PC-3 (cell line): ENCODE measurements at regions not wholly inside any gene's neighbourhood (a gene's known extent, or its start where the extent isn't known, plus 50 kb on each side); places are given as distances from the start of the nearest gene placed in this dataset.

Source experiments
- ATAC-seq: fragments of 200-7000 bp; cut with Tn5 transposase; 2 replicates; pipeline ENCODE4 v1.9.1; 2020; ENCODE audit warnings: mild to moderate bottlenecking, moderate library complexity
- BruUV-seq: library from RNA; stranded (reverse); fragments of 400-500 nt; replicated peaks from 2 replicates; lab custom pipeline; 2021; lab: Mats Ljungman, UMichigan
- CTCF ChIA-PET: fragments of 300-600 bp; sonication (Branson Sonifier 250); formaldehyde crosslinking; loops from one replicate; lab custom pipeline; 2022; ENCODE audit warnings: antibody characterized with exemption; lab: Charles Lee
- POLR2A ChIA-PET: fragments of 300-600 bp; sonication (Branson Sonifier 250); formaldehyde crosslinking; loops from one replicate; lab custom pipeline; 2022; ENCODE audit warnings: antibody characterized with exemption; ENCODE audit not compliant: unreplicated experiment; lab: Charles Lee
- DNase-seq: peaks from one replicate; pipeline ENCODE4 v3.0.0-alpha.2; 2015
- H2AFZ ChIP-seq: fragments of 300-600 bp; sonication (generic); 2 replicates; pipeline ENCODE4 v1.6.0; 2016; ENCODE audit warnings: antibody characterized with exemption, low read length
- H3F3A ChIP-seq: fragments of 300-600 bp; sonication (generic); one replicate; pipeline ENCODE4 v1.6.0; 2017; ENCODE audit warnings: antibody characterized with exemption, low read length, control low read depth, mild to moderate bottlenecking; ENCODE audit not compliant: unreplicated experiment
- H3K27ac ChIP-seq: fragments of 300-600 bp; sonication (generic); 2 replicates; pipeline ENCODE4 v1.5.1; 2016; ENCODE audit warnings: mild to moderate bottlenecking, low read length
- H3K27me3 ChIP-seq: fragments of 300-600 bp; sonication (generic); 2 replicates; pipeline ENCODE4 v1.6.1; 2016; ENCODE audit warnings: low read length, mixed read lengths
- H3K36me3 ChIP-seq: fragments of 300-600 bp; sonication (generic); 2 replicates; pipeline ENCODE4 v1.6.1; 2016; ENCODE audit warnings: low read depth, mixed run types, low read length, mixed read lengths
- H3K4me1 ChIP-seq: fragments of 300-600 bp; sonication (generic); 2 replicates; pipeline ENCODE4 v1.5.1; 2016; ENCODE audit warnings: low read length; ENCODE audit not compliant: insufficient read depth
- H3K4me2 ChIP-seq: fragments of 300-600 bp; sonication (generic); 2 replicates; pipeline ENCODE4 v1.6.0; 2016; ENCODE audit warnings: low read length
- H3K4me3 ChIP-seq: fragments of 300-600 bp; sonication (generic); 2 replicates; pipeline ENCODE4 v1.5.1; 2016; ENCODE audit warnings: mild to moderate bottlenecking, low read length, mixed read lengths
- H3K79me2 ChIP-seq: fragments of 300-600 bp; sonication (generic); 2 replicates; pipeline ENCODE4 v1.6.1; 2017; ENCODE audit warnings: low read length, mixed read lengths
- H3K9ac ChIP-seq: fragments of 300-600 bp; sonication (generic); 2 replicates; pipeline ENCODE4 v1.6.0; 2016; ENCODE audit warnings: mild to moderate bottlenecking, low read length
- H3K9me2 ChIP-seq: fragments of 300-600 bp; sonication (generic); replicated peaks from 2 replicates; pipeline ENCODE4 v1.6.1; 2016; ENCODE audit warnings: mixed run types, low read length, mixed read lengths
- H3K9me3 ChIP-seq: fragments of 300-600 bp; sonication (generic); 2 replicates; pipeline ENCODE4 v1.6.1; 2016; ENCODE audit warnings: low read length, mixed read lengths
- H4K20me1 ChIP-seq: fragments of 300-600 bp; sonication (generic); 2 replicates; pipeline ENCODE4 v1.6.1; 2016; ENCODE audit warnings: low read length, mixed read lengths
- EZH2 ChIP-seq: fragments of 300-600 bp; sonication (generic); IDR thresholded peaks from one replicate; pipeline ENCODE4 v1.6.1; 2017; ENCODE audit warnings: antibody characterized with exemption, mild to moderate bottlenecking, low read length; ENCODE audit not compliant: unreplicated experiment
- EZH2phosphoT487 ChIP-seq: fragments of 300-600 bp; sonication (generic); IDR thresholded peaks from 2 replicates; pipeline ENCODE4 v1.6.1; 2018; ENCODE audit warnings: mild to moderate bottlenecking, antibody characterized with exemption, low read length, borderline replicate concordance
- intact Hi-C: fragments of 100-400 bp; cut with micrococcal nuclease; formaldehyde crosslinking; loops from 2 replicates; pipeline ENCODE4 v1.9.0; 2023
- TF ChIP-seq, protein P1 (sequence below): fragments of 300-600 bp; sonication (generic); conservative IDR thresholded peaks from 2 replicates; pipeline ENCODE4 v1.5.1; 2017; ENCODE audit warnings: antibody characterized with exemption, low read depth, mild to moderate bottlenecking, low read length

DNA sequence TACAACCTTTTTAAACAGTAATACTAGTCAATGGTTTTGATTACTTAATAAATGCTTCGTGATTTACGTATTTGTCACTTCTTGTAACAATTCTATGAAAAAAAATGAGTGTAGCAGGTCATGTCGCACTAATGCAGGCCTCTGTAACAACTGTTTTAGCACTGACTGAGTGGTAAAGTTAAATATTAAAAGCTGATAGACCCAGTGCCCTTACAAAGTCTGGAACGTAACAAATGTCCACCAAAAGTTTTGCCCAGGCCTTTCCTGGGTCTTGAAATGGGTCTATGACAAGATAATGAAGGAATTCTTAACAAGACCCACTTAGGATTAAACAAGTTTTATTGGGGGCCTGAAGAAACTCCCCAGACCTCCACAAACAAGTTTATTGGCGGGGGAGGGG, 304.6 kb upstream of the DEPDC1 start:
- no peaks in the 10 kb centered on the region for H3K79me2 ChIP-seq
- H3K4me3 ChIP-seq: no peak overlapping the region
- CTCF ChIA-PET: no interaction called here
- ATAC-seq (no peak), DNase-seq (no peak)
- TF ChIP-seq, protein P1, sequence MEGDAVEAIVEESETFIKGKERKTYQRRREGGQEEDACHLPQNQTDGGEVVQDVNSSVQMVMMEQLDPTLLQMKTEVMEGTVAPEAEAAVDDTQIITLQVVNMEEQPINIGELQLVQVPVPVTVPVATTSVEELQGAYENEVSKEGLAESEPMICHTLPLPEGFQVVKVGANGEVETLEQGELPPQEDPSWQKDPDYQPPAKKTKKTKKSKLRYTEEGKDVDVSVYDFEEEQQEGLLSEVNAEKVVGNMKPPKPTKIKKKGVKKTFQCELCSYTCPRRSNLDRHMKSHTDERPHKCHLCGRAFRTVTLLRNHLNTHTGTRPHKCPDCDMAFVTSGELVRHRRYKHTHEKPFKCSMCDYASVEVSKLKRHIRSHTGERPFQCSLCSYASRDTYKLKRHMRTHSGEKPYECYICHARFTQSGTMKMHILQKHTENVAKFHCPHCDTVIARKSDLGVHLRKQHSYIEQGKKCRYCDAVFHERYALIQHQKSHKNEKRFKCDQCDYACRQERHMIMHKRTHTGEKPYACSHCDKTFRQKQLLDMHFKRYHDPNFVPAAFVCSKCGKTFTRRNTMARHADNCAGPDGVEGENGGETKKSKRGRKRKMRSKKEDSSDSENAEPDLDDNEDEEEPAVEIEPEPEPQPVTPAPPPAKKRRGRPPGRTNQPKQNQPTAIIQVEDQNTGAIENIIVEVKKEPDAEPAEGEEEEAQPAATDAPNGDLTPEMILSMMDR: no peak
- H3K27me3 ChIP-seq: peaks cover 8% of the 10 kb centered on the region; the same call in 1 of the 2 replicates
- H3F3A ChIP-seq: no peaks in the 10 kb centered on the region
- no peaks in the 10 kb centered on the region for H3K9me3 ChIP-seq
- no peak overlapping the region for H3K4me2 ChIP-seq
- H4K20me1 ChIP-seq: no peaks in the 10 kb centered on the region
- no peak overlapping the region for H3K27ac ChIP-seq
- BruUV-seq: no TSS peak
- POLR2A ChIA-PET: no interaction called here
- no peaks in the 10 kb centered on the region for H3K4me1 ChIP-seq
- H3K36me3 ChIP-seq: no peaks in the 10 kb centered on the region
- no peak overlapping the region for H3K9ac ChIP-seq
- H2AFZ ChIP-seq: no peak overlapping the region
- no peaks in the 10 kb centered on the region for H3K9me2 ChIP-seq
- intact Hi-C loops: no loop called here

DNA sequence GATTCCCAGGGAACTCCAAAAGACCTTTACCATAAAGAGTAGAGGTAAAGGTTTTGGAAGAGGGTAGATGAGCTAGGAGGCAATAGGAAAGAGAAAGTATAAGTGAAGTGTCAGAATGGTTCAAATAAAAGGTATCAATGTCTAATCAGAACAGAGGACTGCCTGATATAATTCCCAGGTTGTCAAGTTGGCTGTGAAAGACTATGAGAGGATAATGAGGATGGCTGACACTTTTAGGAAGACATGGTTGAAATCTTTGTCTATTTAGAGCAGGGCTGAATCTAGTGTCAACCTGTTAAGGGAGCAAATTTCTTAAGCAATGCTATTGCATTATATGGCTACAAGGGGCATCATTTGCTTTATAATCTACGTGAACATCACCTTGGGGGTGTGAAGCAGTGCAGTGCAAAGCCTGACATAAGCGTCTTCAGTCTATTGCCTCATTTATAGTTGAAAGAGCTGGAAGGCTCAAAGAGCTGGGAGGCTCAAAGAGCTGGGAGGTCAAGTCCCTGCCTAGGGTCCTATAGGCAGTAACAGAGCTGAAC, 308.3 kb upstream of the DEPDC1 start:
- Histone ChIP-seq H3K36me3 (no peaks in the 10 kb centered on the region), H4K20me1 (no peaks in the 10 kb centered on the region), H3K9me2 (no peaks in the 10 kb centered on the region), H3K27me3 (peaks cover 20% of the 10 kb centered on the region; the same call in 1 of the 2 replicates), H3K4me3 (no peak overlapping the region), H3K4me2 (no peak overlapping the region), H3F3A (no peaks in the 10 kb centered on the region), H3K79me2 (no peaks in the 10 kb centered on the region), H2AFZ (no peak overlapping the region), H3K4me1 (no peaks in the 10 kb centered on the region), H3K9ac (no peak overlapping the region), H3K9me3 (no peaks in the 10 kb centered on the region), H3K27ac (no peak overlapping the region)
- ChIA-PET POLR2A (no interaction called here), CTCF (no interaction called here)
- TF ChIP-seq EZH2: no peak
- TF ChIP-seq, protein P1: no peak
- TF ChIP-seq EZH2phosphoT487: no peak
- ATAC-seq (no peak), DNase-seq (no peak)
- intact Hi-C loops: no loop called here
- no TSS peak for BruUV-seq

- CTCF ChIA-PET: interaction anchor here (0.6 kb wide), 1 partner anchor 11 kb away, joined by 7 read pairs; no protein-coding TSS in a partner anchor
- POLR2A ChIA-PET: no interaction called here
- no peaks in the 10 kb centered on the region for H4K20me1 ChIP-seq
- H3K79me2 ChIP-seq: no peaks in the 10 kb centered on the region
- DNase-seq: no peak
- no peak overlapping the region for H3K4me3 ChIP-seq
- no peak overlapping the region for H3K4me2 ChIP-seq
- no peaks in the 10 kb centered on the region for H3K9me3 ChIP-seq
- peaks cover 25% of the 10 kb centered on the region; the same call in 1 of the 2 replicates for H3K27me3 ChIP-seq
- no TSS peak for BruUV-seq
- no peaks in the 10 kb centered on the region for H3F3A ChIP-seq
- no peak overlapping the region for H3K27ac ChIP-seq
- H3K36me3 ChIP-seq: no peaks in the 10 kb centered on the region
- no peak overlapping the region for H2AFZ ChIP-seq
- TF ChIP-seq EZH2 (no peak), EZH2phosphoT487 (no peak)
- TF ChIP-seq, protein P1: no peak
- ATAC-seq: no peak
- intact Hi-C loops: no loop called here
- no peak overlapping the region for H3K9ac ChIP-seq
- H3K9me2 ChIP-seq: no peaks in the 10 kb centered on the region
- H3K4me1 ChIP-seq: no peaks in the 10 kb centered on the region
These were observed 311.5 kb upstream of the DEPDC1 start for GRCh38 chr1:68808351-68808750.
